NB4 (cell line): ENCODE measurements at regions not wholly inside any gene's neighbourhood (a gene's known extent, or its start where the extent isn't known, plus 50 kb on each side); places are given as distances from the start of the nearest gene placed in this dataset.

ENCODE experiments used
- DNase-seq: peaks from one replicate; pipeline ENCODE4 v3.0.0; 2010; ENCODE audit warnings: low read depth
- H3K4me3 ChIP-seq: one replicate; pipeline ENCODE4 v1.5.1; 2011; ENCODE audit warnings: mild to moderate bottlenecking, low read depth, low read length, moderate library complexity
- CTCF ChIP-seq: IDR thresholded peaks from one replicate; pipeline ENCODE4 v1.5.1; 2012; ENCODE audit warnings: low read depth, low read length
- MAX ChIP-seq: IDR thresholded peaks from 2 replicates; pipeline ENCODE4 v1.6.1; 2011; ENCODE audit warnings: low read depth, low read length
- MYC ChIP-seq: IDR thresholded peaks from 2 replicates; pipeline ENCODE4 v1.6.1; 2011; ENCODE audit warnings: low read depth, low read length
- POLR2A ChIP-seq: IDR thresholded peaks from 2 replicates; pipeline ENCODE4 v1.6.1; 2011; ENCODE audit warnings: mild to moderate bottlenecking; ENCODE audit not compliant: insufficient read length; ENCODE audit errors: extremely low read depth

GRCh38 chr1:194056169-194056568, 869.8 kb upstream of the B3GALT2 start:
- no peak overlapping the region for H3K4me3 ChIP-seq
- TF ChIP-seq POLR2A (no peak), MAX (no peak), MYC (no peak)
- DNase-seq: no peak

- no peak overlapping the region for H3K4me3 ChIP-seq
- DNase-seq: no peak
- TF ChIP-seq MAX (no peak), POLR2A (no peak), CTCF (no peak), MYC (no peak)
These were observed 869.1 kb upstream of the B3GALT2 start for GRCh38 chr1:194055536-194055935.

- no peak for DNase-seq
- no peak for TF ChIP-seq POLR2A
- no peak for TF ChIP-seq MAX
- no peak overlapping the region for H3K4me3 ChIP-seq
These were observed 866.3 kb upstream of the B3GALT2 start for GRCh38 chr1:194052514-194053338.

- no peak for TF ChIP-seq CTCF
- no peak for TF ChIP-seq MYC
- no peak for TF ChIP-seq POLR2A
- no peak for TF ChIP-seq MAX
- no peak for DNase-seq
- H3K4me3 ChIP-seq: no peak overlapping the region
These were observed 861.5 kb upstream of the B3GALT2 start for GRCh38 chr1:194047921-194048320.

GRCh38 chr1:194047206-194047605, 860.8 kb upstream of the B3GALT2 start:
- no peak for DNase-seq

GRCh38 chr1:194045416-194045815, 859.0 kb upstream of the B3GALT2 start:
- no peak for TF ChIP-seq CTCF
- no peak for TF ChIP-seq MYC
- TF ChIP-seq POLR2A: no peak
- TF ChIP-seq MAX: no peak
- DNase-seq: no peak
- no peak overlapping the region for H3K4me3 ChIP-seq

More at GRCh38 chr1:194047206-194047605, 860.8 kb upstream of the B3GALT2 start:
- no peak overlapping the region for H3K4me3 ChIP-seq
- TF ChIP-seq CTCF (no peak), MAX (no peak), MYC (no peak), POLR2A (no peak)
